ENCODE measurements at regions not wholly inside any gene's neighbourhood (a gene's known extent, or its start where the extent isn't known, plus 50 kb on each side); places are given as distances from the start of the nearest gene placed in this dataset.
A peak's percentile ranks its signal among the peaks of the same experiment; 100 is the strongest.

DNA sequence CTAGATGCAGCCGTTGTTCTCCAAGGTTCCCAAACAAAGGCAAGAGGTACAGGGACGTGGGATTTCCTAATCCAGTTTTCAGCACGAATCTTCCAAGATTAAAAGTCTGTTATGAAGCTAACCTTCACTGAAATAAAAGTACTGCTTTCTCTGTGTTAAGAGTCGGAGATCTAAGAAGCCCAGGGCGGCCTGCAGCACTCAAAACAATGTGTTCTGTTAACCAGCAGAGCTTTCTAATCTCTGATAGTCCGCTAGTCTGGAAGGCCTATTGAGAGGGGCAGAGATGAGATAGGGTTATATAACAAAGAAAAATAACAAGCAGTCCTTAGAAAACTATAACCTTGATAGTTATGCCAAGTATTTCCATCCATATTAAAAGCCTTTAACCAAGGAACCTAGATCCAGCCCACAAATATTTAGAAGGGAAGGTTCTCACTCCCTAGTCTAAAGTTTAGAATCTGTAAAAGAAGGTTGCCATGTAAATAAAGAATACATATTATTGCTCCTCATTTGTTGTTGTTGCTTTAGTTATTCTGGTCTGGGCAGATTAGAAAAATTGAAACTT lies 106.3 kb upstream of the SVIL start:
- DNase-seq: no peak
- H3K4me1 ChIP-seq: peaks cover 0 to 7% of the 10 kb centered on the region in 2 donors
- no peaks in the 10 kb centered on the region for H3K9me3 ChIP-seq
- no peaks in the 10 kb centered on the region for H3K36me3 ChIP-seq
- ATAC-seq: no peak
- H3K27me3 ChIP-seq: no peaks in the 10 kb centered on the region
- intact Hi-C loops (cut with DNase I): no loop called here
- TF ChIP-seq, protein P1, sequence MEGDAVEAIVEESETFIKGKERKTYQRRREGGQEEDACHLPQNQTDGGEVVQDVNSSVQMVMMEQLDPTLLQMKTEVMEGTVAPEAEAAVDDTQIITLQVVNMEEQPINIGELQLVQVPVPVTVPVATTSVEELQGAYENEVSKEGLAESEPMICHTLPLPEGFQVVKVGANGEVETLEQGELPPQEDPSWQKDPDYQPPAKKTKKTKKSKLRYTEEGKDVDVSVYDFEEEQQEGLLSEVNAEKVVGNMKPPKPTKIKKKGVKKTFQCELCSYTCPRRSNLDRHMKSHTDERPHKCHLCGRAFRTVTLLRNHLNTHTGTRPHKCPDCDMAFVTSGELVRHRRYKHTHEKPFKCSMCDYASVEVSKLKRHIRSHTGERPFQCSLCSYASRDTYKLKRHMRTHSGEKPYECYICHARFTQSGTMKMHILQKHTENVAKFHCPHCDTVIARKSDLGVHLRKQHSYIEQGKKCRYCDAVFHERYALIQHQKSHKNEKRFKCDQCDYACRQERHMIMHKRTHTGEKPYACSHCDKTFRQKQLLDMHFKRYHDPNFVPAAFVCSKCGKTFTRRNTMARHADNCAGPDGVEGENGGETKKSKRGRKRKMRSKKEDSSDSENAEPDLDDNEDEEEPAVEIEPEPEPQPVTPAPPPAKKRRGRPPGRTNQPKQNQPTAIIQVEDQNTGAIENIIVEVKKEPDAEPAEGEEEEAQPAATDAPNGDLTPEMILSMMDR (IDR thresholded peaks at IDR 0.05): no peak
- peak overlapping the region in 1 of 2 donors; percentile 7 for H3K27ac ChIP-seq
- no peak overlapping the region for H3K4me3 ChIP-seq

DNA sequence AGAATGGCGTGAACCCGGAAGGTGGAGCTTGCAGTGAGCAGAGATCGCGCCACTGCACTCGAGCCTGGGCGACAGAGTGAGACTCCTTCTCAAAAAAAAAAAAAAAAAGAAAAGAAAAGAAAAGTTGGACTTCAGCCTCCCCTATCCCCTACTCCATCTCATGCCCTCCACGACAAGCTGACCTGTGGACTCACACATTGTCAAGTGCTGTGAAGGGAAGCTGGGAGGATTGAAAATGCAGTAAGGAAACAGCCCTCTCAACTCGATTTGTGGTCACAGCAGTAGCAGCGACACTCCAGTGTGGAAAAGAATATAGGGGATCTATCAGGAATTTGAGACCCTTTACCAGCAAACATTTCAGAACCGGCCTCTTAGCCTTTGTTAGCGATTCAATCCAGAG lies 103.6 kb upstream of the SVIL start:
- no peak overlapping the region for H3K27ac ChIP-seq
- H3K4me1 ChIP-seq: peaks cover 5 to 22% of the 10 kb centered on the region in 2 donors
- no peaks in the 10 kb centered on the region for H3K36me3 ChIP-seq
- TF ChIP-seq, protein P1 (IDR thresholded peaks at IDR 0.05): no peak
- intact Hi-C loops (cut with DNase I): loop anchor here in 1 of 2 donors (10.0 kb wide), 1 partner anchor 116 kb away; no protein-coding TSS in a partner anchor
- DNase-seq (no peak), ATAC-seq (no peak)
- H3K4me3 ChIP-seq: no peak overlapping the region
- H3K27me3 ChIP-seq: no peaks in the 10 kb centered on the region
- H3K9me3 ChIP-seq: no peaks in the 10 kb centered on the region

DNA sequence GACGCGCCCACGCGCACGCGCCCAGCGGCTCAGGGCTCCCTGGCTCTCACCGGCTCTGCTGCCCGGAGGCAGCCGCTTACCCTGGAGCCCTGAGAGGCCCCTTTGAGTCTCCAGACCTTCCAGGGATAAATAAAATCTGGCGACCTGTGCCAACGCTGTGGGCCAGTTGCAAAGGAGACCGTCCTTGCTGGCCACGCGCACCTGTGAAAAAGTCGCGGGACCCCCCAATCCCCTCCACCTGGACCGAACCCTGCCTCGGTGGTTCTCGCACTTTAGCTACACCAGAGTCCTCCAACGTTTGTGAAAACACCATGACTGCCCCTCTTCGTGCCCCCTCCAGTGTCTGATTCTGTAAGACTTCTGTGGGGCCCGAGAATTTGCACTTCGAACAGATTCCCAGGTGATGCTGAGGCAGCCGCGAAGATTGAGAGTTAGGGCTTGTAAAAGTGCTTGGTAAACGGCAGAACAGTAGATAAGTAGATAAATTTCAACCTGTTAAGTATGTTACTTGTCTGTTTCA lies 102.4 kb upstream of the SVIL start:
- DNase-seq: no peak
- ATAC-seq: no peak
- Histone ChIP-seq H3K27ac (peak overlapping the region in 1 of 2 donors; percentile 99), H3K4me3 (peak overlapping the region; percentile 13 to 82), H3K27me3 (no peaks in the 10 kb centered on the region), H3K4me1 (peaks cover 5 to 34% of the 10 kb centered on the region in 2 donors), H3K9me3 (no peaks in the 10 kb centered on the region), H3K36me3 (no peaks in the 10 kb centered on the region)
- TF ChIP-seq, protein P1 (IDR thresholded peaks at IDR 0.05): no peak
- intact Hi-C loops (cut with DNase I): loop anchor here in 1 of 2 donors (10.0 kb wide), 1 partner anchor 118 kb away; no protein-coding TSS in a partner anchor

DNA sequence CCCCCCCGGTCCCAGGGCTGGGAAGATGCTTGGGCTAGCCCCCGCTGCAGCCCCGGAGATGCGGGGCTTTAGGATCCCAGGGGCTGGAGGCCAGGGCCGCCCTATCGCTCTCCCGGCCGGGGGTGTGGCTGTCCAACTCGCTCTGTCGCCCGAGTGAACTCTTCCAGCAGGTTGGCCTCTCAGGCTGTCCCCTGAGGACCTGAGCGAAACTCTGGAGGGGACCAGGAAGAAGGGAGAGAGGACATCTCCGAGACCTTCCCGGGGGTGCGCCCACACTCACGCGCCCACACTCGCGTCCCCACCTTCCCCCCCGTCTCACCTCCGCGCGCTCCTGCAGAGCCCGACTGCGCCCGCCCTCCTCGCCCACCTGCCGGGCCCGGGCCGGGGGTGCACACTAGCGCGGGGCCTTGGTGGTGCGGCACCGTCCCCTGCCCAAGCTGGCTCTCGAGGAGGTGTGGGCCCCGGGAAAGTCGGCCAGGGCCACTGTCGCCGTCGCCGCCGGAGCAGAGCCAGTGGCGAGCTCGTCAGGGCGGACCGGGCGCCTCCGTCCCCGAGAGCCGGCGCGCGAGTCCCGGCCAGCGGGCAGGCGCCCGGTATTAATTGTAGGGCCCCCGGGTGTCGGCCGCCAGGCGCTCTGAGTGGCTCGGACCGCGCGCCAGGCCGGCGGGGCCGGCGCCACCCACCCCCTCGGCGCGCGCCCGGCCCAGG lies 101.7 kb upstream of the SVIL start:
- Histone ChIP-seq H3K27me3 (no peaks in the 10 kb centered on the region), H3K4me1 (peaks cover 5 to 40% of the 10 kb centered on the region in 2 donors), H3K27ac (peak overlapping the region; percentile 97 to 99), H3K9me3 (no peaks in the 10 kb centered on the region), H3K4me3 (peak overlapping the region; percentile 82 to 88), H3K36me3 (no peaks in the 10 kb centered on the region)
- intact Hi-C loops (cut with DNase I): loop anchor here in 1 of 2 donors (10.0 kb wide), 1 partner anchor 118 kb away; no protein-coding TSS in a partner anchor
- ATAC-seq: peak; percentile 70
- peak; percentile 42 to 91 (median 68) for DNase-seq
- TF ChIP-seq, protein P1 (IDR thresholded peaks at IDR 0.05): no peak
